ENCODE measurements at regions not wholly inside any gene's neighbourhood (a gene's known extent, or its start where the extent isn't known, plus 50 kb on each side); places are given as distances from the start of the nearest gene placed in this dataset.

- TF ChIP-seq TEAD4 (IDR thresholded peaks at IDR 0.05) = no peak
- no peak for TF ChIP-seq REST (IDR thresholded peaks at IDR 0.05; ENCODE audit: low read depth)
- no peak for TF ChIP-seq EGR1 (IDR thresholded peaks at IDR 0.05)
- no peak for TF ChIP-seq ZBTB7A (IDR thresholded peaks at IDR 0.05; ENCODE audit: low read depth)
- TF ChIP-seq USF1 (IDR thresholded peaks at IDR 0.05) = no peak
- TF ChIP-seq CREB1 (IDR thresholded peaks at IDR 0.05; ENCODE audit: low read depth) = no peak
- no peak for TF ChIP-seq RAD21 (IDR thresholded peaks at IDR 0.05; ENCODE audit: low read depth)
- no peak for TF ChIP-seq TAF1 (IDR thresholded peaks at IDR 0.05; ENCODE audit: low read depth)
- no peak for TF ChIP-seq FOXM1 (IDR thresholded peaks at IDR 0.05; ENCODE audit: borderline replicate concordance, low read depth)
- no peak for TF ChIP-seq NFIC (IDR thresholded peaks at IDR 0.05)
- TF ChIP-seq TCF12 (IDR thresholded peaks at IDR 0.05; ENCODE audit: low read depth) = no peak
- no peak for TF ChIP-seq YY1 (IDR thresholded peaks at IDR 0.05; ENCODE audit: low read depth)
Measured at GRCh38 chr4:120536884-120537283, 385.6 kb downstream of the PRDM5 start.

- no peak for TF ChIP-seq MAX (IDR thresholded peaks at IDR 0.05)
- TF ChIP-seq TAF1 (IDR thresholded peaks at IDR 0.05; ENCODE audit: low read depth) = no peak
- TF ChIP-seq CREB1 (IDR thresholded peaks at IDR 0.05; ENCODE audit: low read depth) = no peak
- TF ChIP-seq EGR1 (IDR thresholded peaks at IDR 0.05) = no peak
- TF ChIP-seq TCF12 (IDR thresholded peaks at IDR 0.05; ENCODE audit: low read depth) = no peak
- TF ChIP-seq YY1 (IDR thresholded peaks at IDR 0.05; ENCODE audit: low read depth) = no peak
- TF ChIP-seq CEBPB (IDR thresholded peaks at IDR 0.05) = no peak
- no peak for TF ChIP-seq REST (IDR thresholded peaks at IDR 0.05; ENCODE audit: low read depth)
- TF ChIP-seq RAD21 (IDR thresholded peaks at IDR 0.05; ENCODE audit: low read depth) = no peak
- no peak for TF ChIP-seq FOXM1 (IDR thresholded peaks at IDR 0.05; ENCODE audit: borderline replicate concordance, low read depth)
- TF ChIP-seq NFIC (IDR thresholded peaks at IDR 0.05) = no peak
- no peak for TF ChIP-seq TEAD4 (IDR thresholded peaks at IDR 0.05)
Measured at GRCh38 chr4:120528428-120528827, 394.1 kb downstream of the PRDM5 start.

GRCh38 chr4:120526033-120526432, 396.5 kb downstream of the PRDM5 start:
- TF ChIP-seq TCF12 (IDR thresholded peaks at IDR 0.05; ENCODE audit: low read depth) = no peak
- no peak for TF ChIP-seq TAF1 (IDR thresholded peaks at IDR 0.05; ENCODE audit: low read depth)
- TF ChIP-seq EP300 (IDR thresholded peaks at IDR 0.05; ENCODE audit: borderline replicate concordance) = no peak
- no peak for TF ChIP-seq MAX (IDR thresholded peaks at IDR 0.05)
- no peak for TF ChIP-seq REST (IDR thresholded peaks at IDR 0.05; ENCODE audit: low read depth)
- no peak for TF ChIP-seq ZBTB7A (IDR thresholded peaks at IDR 0.05; ENCODE audit: low read depth)
- TF ChIP-seq EGR1 (IDR thresholded peaks at IDR 0.05) = no peak
- TF ChIP-seq CREB1 (IDR thresholded peaks at IDR 0.05; ENCODE audit: low read depth) = no peak
- TF ChIP-seq CEBPB (IDR thresholded peaks at IDR 0.05) = no peak
- TF ChIP-seq FOXM1 (IDR thresholded peaks at IDR 0.05; ENCODE audit: borderline replicate concordance, low read depth) = no peak
- no peak for TF ChIP-seq USF1 (IDR thresholded peaks at IDR 0.05)
- TF ChIP-seq NFIC (IDR thresholded peaks at IDR 0.05) = no peak
- TF ChIP-seq YY1 (IDR thresholded peaks at IDR 0.05; ENCODE audit: low read depth) = no peak

GRCh38 chr4:120525106-120525505, 397.4 kb downstream of the PRDM5 start:
- TF ChIP-seq ZBTB7A (IDR thresholded peaks at IDR 0.05; ENCODE audit: low read depth) = no peak
- TF ChIP-seq FOXM1 (IDR thresholded peaks at IDR 0.05; ENCODE audit: borderline replicate concordance, low read depth) = no peak
- no peak for TF ChIP-seq TCF12 (IDR thresholded peaks at IDR 0.05; ENCODE audit: low read depth)
- TF ChIP-seq TAF1 (IDR thresholded peaks at IDR 0.05; ENCODE audit: low read depth) = no peak
- TF ChIP-seq NFIC (IDR thresholded peaks at IDR 0.05) = no peak
- TF ChIP-seq YY1 (IDR thresholded peaks at IDR 0.05; ENCODE audit: low read depth) = no peak
- no peak for TF ChIP-seq RAD21 (IDR thresholded peaks at IDR 0.05; ENCODE audit: low read depth)
- TF ChIP-seq REST (IDR thresholded peaks at IDR 0.05; ENCODE audit: low read depth) = no peak
- no peak for TF ChIP-seq CEBPB (IDR thresholded peaks at IDR 0.05)
- TF ChIP-seq TEAD4 (IDR thresholded peaks at IDR 0.05) = no peak
- TF ChIP-seq CREB1 (IDR thresholded peaks at IDR 0.05; ENCODE audit: low read depth) = no peak
- TF ChIP-seq USF1 (IDR thresholded peaks at IDR 0.05) = no peak
- TF ChIP-seq EGR1 (IDR thresholded peaks at IDR 0.05) = no peak
- TF ChIP-seq MAX (IDR thresholded peaks at IDR 0.05) = no peak
- no peak for TF ChIP-seq EP300 (IDR thresholded peaks at IDR 0.05; ENCODE audit: borderline replicate concordance)

Data from Ishikawa (cell line).